ENCODE measurements at regions not wholly inside any gene's neighbourhood (a gene's known extent, or its start where the extent isn't known, plus 50 kb on each side); places are given as distances from the start of the nearest gene placed in this dataset.

DNA sequence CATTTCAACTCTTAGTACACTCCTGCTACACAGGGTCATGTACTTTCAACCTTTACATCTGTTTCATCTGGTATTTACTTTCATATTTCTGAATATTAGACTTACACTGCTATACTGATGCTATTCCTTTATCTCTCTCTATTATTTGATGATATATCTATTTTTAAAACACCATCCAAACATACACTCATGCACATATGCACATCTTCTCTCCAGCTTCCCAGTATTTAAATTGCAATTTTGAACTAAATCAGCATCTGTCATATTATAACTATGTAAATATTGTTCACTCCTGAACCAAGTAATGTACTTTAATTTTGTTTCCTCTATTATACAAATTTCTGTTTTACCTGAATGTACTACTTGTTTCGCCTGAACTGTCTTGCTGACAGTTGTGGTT, 293.6 kb upstream of the FLRT2 start:
- no peak for TF ChIP-seq POLR2AphosphoS5 (IDR thresholded peaks at IDR 0.05; ENCODE audit: low read depth, low read length)
- TF ChIP-seq, protein P1, sequence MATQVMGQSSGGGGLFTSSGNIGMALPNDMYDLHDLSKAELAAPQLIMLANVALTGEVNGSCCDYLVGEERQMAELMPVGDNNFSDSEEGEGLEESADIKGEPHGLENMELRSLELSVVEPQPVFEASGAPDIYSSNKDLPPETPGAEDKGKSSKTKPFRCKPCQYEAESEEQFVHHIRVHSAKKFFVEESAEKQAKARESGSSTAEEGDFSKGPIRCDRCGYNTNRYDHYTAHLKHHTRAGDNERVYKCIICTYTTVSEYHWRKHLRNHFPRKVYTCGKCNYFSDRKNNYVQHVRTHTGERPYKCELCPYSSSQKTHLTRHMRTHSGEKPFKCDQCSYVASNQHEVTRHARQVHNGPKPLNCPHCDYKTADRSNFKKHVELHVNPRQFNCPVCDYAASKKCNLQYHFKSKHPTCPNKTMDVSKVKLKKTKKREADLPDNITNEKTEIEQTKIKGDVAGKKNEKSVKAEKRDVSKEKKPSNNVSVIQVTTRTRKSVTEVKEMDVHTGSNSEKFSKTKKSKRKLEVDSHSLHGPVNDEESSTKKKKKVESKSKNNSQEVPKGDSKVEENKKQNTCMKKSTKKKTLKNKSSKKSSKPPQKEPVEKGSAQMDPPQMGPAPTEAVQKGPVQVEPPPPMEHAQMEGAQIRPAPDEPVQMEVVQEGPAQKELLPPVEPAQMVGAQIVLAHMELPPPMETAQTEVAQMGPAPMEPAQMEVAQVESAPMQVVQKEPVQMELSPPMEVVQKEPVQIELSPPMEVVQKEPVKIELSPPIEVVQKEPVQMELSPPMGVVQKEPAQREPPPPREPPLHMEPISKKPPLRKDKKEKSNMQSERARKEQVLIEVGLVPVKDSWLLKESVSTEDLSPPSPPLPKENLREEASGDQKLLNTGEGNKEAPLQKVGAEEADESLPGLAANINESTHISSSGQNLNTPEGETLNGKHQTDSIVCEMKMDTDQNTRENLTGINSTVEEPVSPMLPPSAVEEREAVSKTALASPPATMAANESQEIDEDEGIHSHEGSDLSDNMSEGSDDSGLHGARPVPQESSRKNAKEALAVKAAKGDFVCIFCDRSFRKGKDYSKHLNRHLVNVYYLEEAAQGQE (IDR thresholded peaks at IDR 0.05; ENCODE audit: insufficient read depth in 1 of 2, low read depth in 2 of 2, low read length in 2 of 2), result no peak
- TF ChIP-seq TAF1 (IDR thresholded peaks at IDR 0.05; ENCODE audit: borderline replicate concordance, insufficient read depth, low read length), result no peak
- TF ChIP-seq SIN3A (IDR thresholded peaks at IDR 0.05; ENCODE audit: borderline replicate concordance, insufficient read depth, low read length), result no peak
- no peak for TF ChIP-seq FOXP2 (optimal IDR thresholded peaks at IDR 0.05; ENCODE audit: borderline replicate concordance, extremely low read depth, extremely low read length, insufficient read depth)
